ENCODE measurements at regions not wholly inside any gene's neighbourhood (a gene's known extent, or its start where the extent isn't known, plus 50 kb on each side); places are given as distances from the start of the nearest gene placed in this dataset.

GRCh38 chr14:105914738-105915385 lies 388.5 kb downstream of the TMEM121 start:
- TF ChIP-seq EZH2 (IDR thresholded peaks at IDR 0.05; ENCODE audit: insufficient read depth, poor library complexity, severe bottlenecking) (no peak), EZH2phosphoT487 (IDR thresholded peaks at IDR 0.05; ENCODE audit: insufficient read depth, low read depth) (no peak)
